Stimulated activated CD8-positive, alpha-beta memory T cell treated with anti-CD3 and anti-CD28 coated beads, Interleukin-15, amount 100 ng/mL, for 24 hours (primary cell): ENCODE measurements at regions not wholly inside any gene's neighbourhood (a gene's known extent, or its start where the extent isn't known, plus 50 kb on each side); places are given as distances from the start of the nearest gene placed in this dataset.

Source experiments
- DNase-seq: peaks from one replicate; pipeline ENCODE4 v3.0.0-alpha.2; 2020; ENCODE audit warnings: low read depth

- no peak for DNase-seq
Measured at GRCh38 chr12:91999823-92000222, 145.8 kb downstream of the BTG1 start.

- no peak for DNase-seq
Measured at GRCh38 chr12:91998316-91998715, 147.3 kb downstream of the BTG1 start.

DNA sequence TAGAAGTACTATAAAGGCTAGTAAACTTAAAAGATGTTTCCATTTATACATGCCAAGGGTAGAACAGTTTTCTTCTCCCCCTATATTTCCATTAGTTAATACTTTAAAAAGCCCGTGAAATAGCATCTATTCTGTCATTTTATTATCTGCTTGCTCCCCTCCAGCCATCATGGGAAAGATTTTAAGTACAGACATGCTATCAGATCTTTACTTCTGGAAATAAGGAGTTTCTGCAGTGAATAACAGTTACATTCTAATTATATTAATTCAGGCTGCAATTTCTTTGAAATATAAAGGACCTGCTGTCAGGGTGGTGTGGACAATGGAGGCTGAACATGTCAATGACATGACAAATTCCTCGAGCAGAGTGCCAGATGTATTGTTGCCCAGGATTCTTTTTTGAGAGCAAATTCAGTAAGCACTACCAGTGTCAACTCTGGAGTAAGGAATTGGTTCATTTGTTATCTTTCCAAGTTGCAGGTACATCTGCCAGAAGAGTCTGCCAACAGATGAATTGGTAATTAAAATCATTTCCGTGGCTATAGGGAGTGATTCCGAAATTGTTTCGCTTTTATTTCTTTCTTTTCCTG, 151.3 kb downstream of the BTG1 start:
- DNase-seq: no peak

DNA sequence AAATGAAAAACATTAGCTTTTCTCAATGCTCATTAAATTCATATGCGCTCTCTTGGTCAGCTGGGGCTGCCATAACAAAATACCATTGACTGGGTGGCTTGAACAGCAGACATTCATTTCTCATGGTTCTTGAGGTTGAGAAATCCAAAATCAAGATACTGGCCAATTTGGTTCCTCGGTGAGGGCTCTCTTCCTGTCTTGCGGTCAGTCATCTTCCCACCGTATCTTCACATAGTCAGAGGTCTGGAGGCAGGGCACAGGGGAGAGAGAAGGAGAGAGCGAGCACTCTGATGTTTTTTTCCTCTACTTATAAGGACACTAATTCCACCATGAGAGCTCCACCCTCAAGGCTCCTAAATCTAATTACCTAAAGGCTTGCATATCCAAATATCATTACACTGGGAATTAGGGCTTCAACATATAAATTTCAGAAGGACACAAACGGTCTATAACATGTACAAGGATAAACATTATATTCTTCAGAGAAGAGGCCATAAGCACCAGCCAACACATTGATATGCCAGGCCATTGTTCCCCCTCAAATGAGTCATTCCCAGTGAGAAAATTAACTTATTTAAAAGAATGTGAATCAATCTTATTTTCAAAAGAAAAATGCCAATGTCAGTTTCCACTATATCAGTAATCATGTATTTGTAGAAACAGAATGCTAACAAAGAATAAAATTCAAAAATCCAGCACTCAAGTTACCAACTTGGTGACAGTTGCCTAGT, 152.2 kb downstream of the BTG1 start:
- no peak for DNase-seq

- no peak for DNase-seq
Measured at GRCh38 chr12:91991399-91992187, 154.1 kb downstream of the BTG1 start.

- DNase-seq: no peak
Measured at GRCh38 chr12:91990525-91990924, 155.1 kb downstream of the BTG1 start.

GRCh38 chr12:91989143-91989542, 156.5 kb downstream of the BTG1 start:
- no peak for DNase-seq

- no peak for DNase-seq
Measured at GRCh38 chr12:91988086-91988923, 157.3 kb downstream of the BTG1 start.

GRCh38 chr12:91986084-91986483, 159.6 kb downstream of the BTG1 start:
- DNase-seq: no peak

- no peak for DNase-seq
Measured at GRCh38 chr12:91985002-91985787, 160.5 kb downstream of the BTG1 start.

DNA sequence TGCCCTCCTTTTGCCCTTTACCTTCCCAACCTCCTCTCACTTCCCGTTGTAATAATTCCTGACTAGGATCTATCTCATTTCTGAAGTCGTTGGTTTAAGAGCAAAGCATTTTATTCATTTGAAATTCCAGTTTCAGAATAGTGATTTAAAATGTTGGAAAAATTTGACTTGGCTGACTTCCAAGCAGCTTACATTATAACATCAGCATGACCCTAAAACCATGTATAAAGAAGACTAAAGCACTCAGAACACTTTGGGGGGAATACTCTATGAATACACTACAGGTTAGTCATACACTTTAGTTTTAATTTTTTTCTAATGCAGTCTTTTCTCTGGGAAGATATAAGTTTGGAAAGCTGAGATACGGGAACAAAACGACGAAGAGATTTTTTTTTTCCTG, 161.1 kb downstream of the BTG1 start:
- DNase-seq: no peak

DNA sequence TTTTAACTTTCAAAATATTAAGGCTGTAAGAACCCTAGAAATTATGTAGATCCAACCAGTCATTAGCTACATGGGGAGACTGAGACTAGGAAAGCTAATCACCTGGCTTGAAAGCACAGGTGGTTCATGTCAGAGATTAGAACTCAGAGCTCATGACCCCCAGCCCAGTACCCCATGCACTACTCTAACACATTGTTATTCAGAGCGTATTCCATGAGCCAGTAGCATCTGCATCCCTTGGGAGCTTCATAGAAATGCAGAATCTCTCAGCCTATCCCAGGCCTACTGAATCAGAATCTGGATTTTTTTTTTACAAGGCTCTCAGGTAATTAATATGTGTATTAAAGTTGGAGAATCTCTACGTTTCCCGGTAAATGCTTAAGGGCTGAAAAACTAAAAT, 161.7 kb downstream of the BTG1 start:
- DNase-seq: no peak

- DNase-seq: no peak
Measured at GRCh38 chr12:91982946-91983345, 162.7 kb downstream of the BTG1 start.

- DNase-seq: no peak
Measured at GRCh38 chr12:91980389-91980821, 165.2 kb downstream of the BTG1 start.

- no peak for DNase-seq
Measured at GRCh38 chr12:91978143-91978542, 167.5 kb downstream of the BTG1 start.

- DNase-seq: no peak
Measured at GRCh38 chr12:91975891-91976290, 169.8 kb downstream of the BTG1 start.

DNA sequence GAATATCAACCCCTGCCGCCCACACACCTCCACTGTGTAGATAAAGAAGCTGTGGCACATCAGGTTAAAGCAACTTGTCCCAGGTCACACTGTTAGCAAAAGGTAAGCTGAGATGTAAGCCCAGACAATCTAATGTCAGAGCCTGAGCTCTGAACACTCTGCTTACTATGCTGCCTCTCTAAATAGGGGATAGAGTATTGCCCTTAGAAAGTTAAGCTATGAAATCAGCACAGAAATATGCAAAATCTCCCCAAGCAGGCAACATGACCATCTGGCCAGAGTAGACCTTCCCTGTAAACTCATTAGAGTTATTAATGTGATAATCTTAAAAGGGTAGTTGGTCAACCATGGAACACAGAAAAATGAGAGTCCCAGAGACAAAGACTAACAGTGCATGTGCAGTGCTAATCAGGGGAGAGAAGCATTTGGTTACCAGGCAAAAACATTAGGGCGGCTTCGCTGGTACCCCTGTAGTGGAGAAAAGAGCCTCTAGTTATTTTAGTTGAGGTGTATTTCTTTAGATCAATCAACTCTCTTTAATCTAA, 171.0 kb downstream of the BTG1 start:
- no peak for DNase-seq

DNA sequence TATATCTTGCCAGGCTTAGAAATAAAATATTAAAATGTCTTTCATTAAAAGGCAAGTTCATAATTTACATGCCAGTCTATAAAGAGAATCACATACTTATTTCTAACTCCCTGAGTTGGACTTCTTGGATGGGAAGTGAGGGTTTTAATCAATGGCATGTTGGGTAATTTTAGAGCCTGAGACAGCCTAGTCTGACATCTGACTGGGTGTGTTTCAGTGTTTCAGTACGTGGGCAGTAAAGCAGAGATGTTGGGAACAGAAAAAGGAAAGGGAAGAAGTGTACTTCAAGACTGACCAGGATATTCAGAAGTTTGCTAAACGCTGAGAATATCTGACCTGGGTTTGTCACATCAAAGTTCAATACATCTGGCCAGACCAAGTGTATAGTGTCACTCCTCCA, 171.8 kb downstream of the BTG1 start:
- DNase-seq: no peak

- DNase-seq: no peak
Measured at GRCh38 chr12:91972896-91973295, 172.8 kb downstream of the BTG1 start.

DNA sequence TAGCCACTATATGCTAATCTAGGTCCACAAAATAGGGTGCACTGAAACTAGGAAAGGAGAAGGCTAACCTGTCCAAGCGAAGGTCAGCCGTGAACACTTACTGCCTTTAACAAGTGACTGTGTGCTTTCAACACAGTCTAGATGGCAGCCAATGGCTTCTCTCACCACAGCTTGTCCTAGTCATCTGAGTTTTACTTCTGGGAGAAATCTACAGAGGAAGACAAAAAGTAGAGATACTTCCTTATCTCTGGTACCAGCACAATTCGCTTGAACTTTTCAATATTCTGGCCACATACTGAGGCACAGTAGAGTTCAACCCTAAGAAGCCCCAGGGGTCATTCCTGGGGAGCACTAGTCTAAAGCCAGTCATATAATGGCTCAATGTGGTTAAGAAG, 176.9 kb downstream of the BTG1 start:
- DNase-seq: no peak
